A673 (cell line): ENCODE measurements at regions not wholly inside any gene's neighbourhood (a gene's known extent, or its start where the extent isn't known, plus 50 kb on each side); places are given as distances from the start of the nearest gene placed in this dataset.

Source experiments
- CTCF ChIP-seq: fragments of 300-800, 200-600 bp; sonication (generic); conservative IDR thresholded peaks from 2 replicates; pipeline ENCODE4 v1.5.1; 2017; ENCODE audit warnings: low read depth, mild to moderate bottlenecking, antibody characterized with exemption, low read length, moderate library complexity, mixed read lengths
- EZH2 ChIP-seq: fragments of 200-600 bp; sonication (generic); IDR thresholded peaks from 2 replicates; pipeline ENCODE4 v1.6.1; 2017; ENCODE audit warnings: borderline replicate concordance, low read depth, mild to moderate bottlenecking, mixed read lengths, antibody characterized with exemption, low read length; ENCODE audit not compliant: poor library complexity, severe bottlenecking

DNA sequence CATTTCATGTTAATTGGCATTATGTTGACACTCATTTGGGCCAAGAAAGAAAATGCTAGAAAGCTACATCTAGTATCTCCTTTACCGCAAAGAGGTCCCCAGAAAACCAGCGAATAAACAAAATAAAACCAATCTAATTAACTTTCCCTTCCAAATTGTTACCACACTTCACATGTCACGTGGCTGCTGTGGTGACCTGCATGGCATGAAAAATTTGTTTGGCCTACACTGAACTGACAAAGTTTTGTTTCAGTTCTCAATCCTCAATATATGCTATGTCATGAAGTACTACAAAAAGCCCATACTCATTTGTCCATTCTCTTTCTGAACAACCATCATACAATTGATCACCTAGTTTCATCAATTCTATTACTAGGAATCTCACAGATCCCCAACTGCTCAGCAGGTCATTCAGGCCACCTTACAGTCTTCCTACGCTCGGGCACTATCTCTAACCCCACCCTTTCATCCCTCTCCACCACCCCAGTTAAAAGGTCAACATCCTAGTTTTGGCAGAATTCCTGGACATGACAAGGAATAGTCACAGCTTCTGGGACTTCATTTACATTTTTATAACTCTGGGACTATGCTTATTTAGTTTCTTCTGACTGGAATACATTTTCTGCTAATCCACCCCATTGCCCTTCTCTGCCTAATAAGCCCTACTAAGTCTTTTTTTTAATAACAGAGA, 480.4 kb downstream of the IGSF11 start:
- TF ChIP-seq CTCF (no peak), EZH2 (no peak)
